GM23338 (cell line): ENCODE measurements at regions not wholly inside any gene's neighbourhood (a gene's known extent, or its start where the extent isn't known, plus 50 kb on each side); places are given as distances from the start of the nearest gene placed in this dataset.

Experiments used
- ATAC-seq: fragments of 200-7000 bp; cut with Tn5 transposase; 3 replicates; pipeline ENCODE4 v1.9.1; 2020
- DNase-seq: peaks from one replicate; pipeline ENCODE4 v3.0.0-alpha.2; 2015; ENCODE audit warnings: low spot score
- H2AFZ ChIP-seq: fragments of 200-600 bp; sonication (generic); 2 replicates; pipeline ENCODE4 v1.8.0; 2016; ENCODE audit warnings: antibody characterized with exemption, mild to moderate bottlenecking, moderate library complexity
- H3F3A ChIP-seq: fragments of 200-600 bp; sonication (generic); replicated peaks from 2 replicates; pipeline ENCODE4 v1.8.0; 2017; ENCODE audit warnings: antibody characterized with exemption, mixed run types, low read depth
- H3K27ac ChIP-seq: fragments of 200-600 bp; sonication (generic); 2 replicates; pipeline ENCODE4 v1.6.1; 2016; ENCODE audit warnings: low read depth
- H3K27me3 ChIP-seq: fragments of 200-600 bp; sonication (generic); 2 replicates; pipeline ENCODE4 v1.8.0; 2016; ENCODE audit warnings: mild to moderate bottlenecking, mixed run types, moderate library complexity; ENCODE audit not compliant: insufficient read depth
- H3K36me3 ChIP-seq: fragments of 200-600 bp; sonication (generic); 2 replicates; pipeline ENCODE4 v1.8.0; 2016; ENCODE audit warnings: mild to moderate bottlenecking; ENCODE audit not compliant: insufficient read depth
- H3K4me1 ChIP-seq: fragments of 200-600 bp; sonication (generic); 2 replicates; pipeline ENCODE4 v1.8.0; 2016; ENCODE audit warnings: mild to moderate bottlenecking, moderate library complexity; ENCODE audit not compliant: insufficient read depth
- H3K4me2 ChIP-seq: fragments of 200-600 bp; sonication (generic); 2 replicates; pipeline ENCODE4 v1.7.1; 2017; ENCODE audit warnings: mixed run types
- H3K4me3 ChIP-seq: fragments of 200-600 bp; sonication (generic); 2 replicates; pipeline ENCODE4 v1.6.1; 2016; ENCODE audit warnings: mixed run types
- H3K79me2 ChIP-seq: fragments of 200-600 bp; sonication (generic); replicated peaks from 2 replicates; pipeline ENCODE4 v1.8.0; 2017; ENCODE audit warnings: mild to moderate bottlenecking; ENCODE audit not compliant: insufficient read depth
- H3K9me2 ChIP-seq: fragments of 200-600 bp; sonication (generic); 2 replicates; pipeline ENCODE4 v1.8.0; 2017; ENCODE audit not compliant: insufficient read depth
- H4K20me1 ChIP-seq: fragments of 200-600 bp; sonication (generic); replicated peaks from 2 replicates; pipeline ENCODE4 v1.8.0; 2017; ENCODE audit warnings: mild to moderate bottlenecking; ENCODE audit not compliant: insufficient read depth
- H3K27ac Mint-ChIP-seq: 2 replicates; pipeline ENCODE4 v1.8.0; 2020; ENCODE audit warnings: inconsistent platforms, mild to moderate bottlenecking, moderate library complexity, mixed read lengths
- H3K27me3 Mint-ChIP-seq: 3 replicates; pipeline ENCODE4 v1.8.0; 2022; ENCODE audit warnings: low read depth, mild to moderate bottlenecking, moderate library complexity, mixed read lengths, inconsistent platforms; ENCODE audit not compliant: insufficient read depth, poor library complexity
- H3K36me3 Mint-ChIP-seq: 3 replicates; pipeline ENCODE4 v1.8.0; 2021; ENCODE audit warnings: low read depth, mild to moderate bottlenecking, inconsistent platforms, moderate library complexity, mixed read lengths
- H3K4me1 Mint-ChIP-seq: 3 replicates; pipeline ENCODE4 v1.8.0; 2020; ENCODE audit warnings: mild to moderate bottlenecking, inconsistent platforms, mixed read lengths
- H3K4me3 Mint-ChIP-seq: 3 replicates; pipeline ENCODE4 v1.8.0; 2021; ENCODE audit warnings: moderate library complexity, mild to moderate bottlenecking, inconsistent platforms, mixed read lengths
- H3K9me3 Mint-ChIP-seq: 3 replicates; pipeline ENCODE4 v1.8.0; 2020; ENCODE audit warnings: moderate library complexity, mild to moderate bottlenecking, inconsistent platforms, mixed read lengths
- CREB1 ChIP-seq: fragments of 250-450 bp; sonication (Bioruptor Pico); IDR thresholded peaks from 2 replicates; pipeline ENCODE4 v1.5.0; 2020; ENCODE audit warnings: low read depth, mild to moderate bottlenecking, moderate library complexity
- EZH2phosphoT487 ChIP-seq: fragments of 200-600 bp; sonication (generic); IDR thresholded peaks from one replicate; pipeline ENCODE4 v1.8.1; 2018; ENCODE audit warnings: antibody characterized with exemption; ENCODE audit not compliant: unreplicated experiment
- STAT1 ChIP-seq: IDR thresholded peaks from one replicate; pipeline ENCODE4 v1.6.1; 2016; ENCODE audit warnings: antibody characterized with exemption; ENCODE audit not compliant: unreplicated experiment
- ZNF114 ChIP-seq: fragments of 250-450 bp; sonication (Bioruptor Pico); IDR thresholded peaks from 2 replicates; pipeline ENCODE4 v1.5.0; 2020; ENCODE audit warnings: mild to moderate bottlenecking, moderate library complexity
- ZNF331 ChIP-seq: fragments of 250-450 bp; sonication (Bioruptor Pico); IDR thresholded peaks from 2 replicates; pipeline ENCODE4 v1.5.0; 2020; ENCODE audit warnings: low read depth, mild to moderate bottlenecking, moderate library complexity
- TF ChIP-seq, protein P1 (sequence below): IDR thresholded peaks from 2 replicates; pipeline ENCODE4 v1.6.1; 2016; ENCODE audit warnings: antibody characterized with exemption
- TF ChIP-seq, protein P2 (sequence below), 2 experiments: fragments of 200-600 bp in 1 of 2; sonication (generic) in 1 of 2; conservative IDR thresholded peaks; 2 replicates each; pipeline versions ENCODE4 v1.5.1 to v1.6.1; 2016 to 2017; ENCODE audit warnings: antibody characterized with exemption in 2 of 2, low read depth in 2 of 2, mild to moderate bottlenecking in 2 of 2, moderate library complexity in 1 of 2
- TF ChIP-seq, protein P3 (sequence below): IDR thresholded peaks from one replicate; pipeline ENCODE4 v1.6.1; 2018; ENCODE audit warnings: antibody characterized with exemption; ENCODE audit not compliant: unreplicated experiment

DNA sequence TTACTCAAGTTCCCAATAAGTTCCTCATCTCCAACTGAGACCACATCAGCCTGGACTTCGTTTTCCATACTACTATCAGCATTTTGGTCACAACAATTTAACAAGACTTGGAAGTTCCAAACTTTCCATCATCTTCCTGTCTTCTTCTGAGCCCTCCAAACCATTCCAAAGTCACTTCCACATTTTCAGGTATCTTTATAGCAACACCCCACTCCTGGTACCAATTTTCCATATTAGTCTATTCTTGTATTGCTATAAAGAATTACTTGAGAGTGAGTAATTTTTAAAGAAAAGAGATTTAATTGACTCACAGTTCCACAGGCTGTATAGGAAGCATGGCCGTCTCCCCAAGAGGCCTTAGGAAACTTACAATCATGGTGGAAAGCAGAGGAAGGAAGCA is 138.6 kb upstream of the GPRIN3 start:
- Histone ChIP-seq H3K27ac (no peak overlapping the region), H3F3A (no peaks in the 10 kb centered on the region), H3K4me1 (no peaks in the 10 kb centered on the region), H4K20me1 (no peaks in the 10 kb centered on the region), H2AFZ (no peak overlapping the region), H3K36me3 (peaks cover 14% of the 10 kb centered on the region), H3K9me2 (peaks cover 8% of the 10 kb centered on the region; the same call in 1 of the 2 replicates), H3K4me3 (no peak overlapping the region), H3K27me3 (no peaks in the 10 kb centered on the region), H3K4me2 (no peak overlapping the region), H3K79me2 (no peaks in the 10 kb centered on the region)
- TF ChIP-seq CREB1 (CRISPR knock-in tag) (no peak), ZNF114 (CRISPR knock-in tag) (no peak), ZNF331 (no peak), STAT1 (no peak)
- TF ChIP-seq, protein P1, sequence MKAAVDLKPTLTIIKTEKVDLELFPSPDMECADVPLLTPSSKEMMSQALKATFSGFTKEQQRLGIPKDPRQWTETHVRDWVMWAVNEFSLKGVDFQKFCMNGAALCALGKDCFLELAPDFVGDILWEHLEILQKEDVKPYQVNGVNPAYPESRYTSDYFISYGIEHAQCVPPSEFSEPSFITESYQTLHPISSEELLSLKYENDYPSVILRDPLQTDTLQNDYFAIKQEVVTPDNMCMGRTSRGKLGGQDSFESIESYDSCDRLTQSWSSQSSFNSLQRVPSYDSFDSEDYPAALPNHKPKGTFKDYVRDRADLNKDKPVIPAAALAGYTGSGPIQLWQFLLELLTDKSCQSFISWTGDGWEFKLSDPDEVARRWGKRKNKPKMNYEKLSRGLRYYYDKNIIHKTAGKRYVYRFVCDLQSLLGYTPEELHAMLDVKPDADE: no peak
- TF ChIP-seq, protein P2, sequence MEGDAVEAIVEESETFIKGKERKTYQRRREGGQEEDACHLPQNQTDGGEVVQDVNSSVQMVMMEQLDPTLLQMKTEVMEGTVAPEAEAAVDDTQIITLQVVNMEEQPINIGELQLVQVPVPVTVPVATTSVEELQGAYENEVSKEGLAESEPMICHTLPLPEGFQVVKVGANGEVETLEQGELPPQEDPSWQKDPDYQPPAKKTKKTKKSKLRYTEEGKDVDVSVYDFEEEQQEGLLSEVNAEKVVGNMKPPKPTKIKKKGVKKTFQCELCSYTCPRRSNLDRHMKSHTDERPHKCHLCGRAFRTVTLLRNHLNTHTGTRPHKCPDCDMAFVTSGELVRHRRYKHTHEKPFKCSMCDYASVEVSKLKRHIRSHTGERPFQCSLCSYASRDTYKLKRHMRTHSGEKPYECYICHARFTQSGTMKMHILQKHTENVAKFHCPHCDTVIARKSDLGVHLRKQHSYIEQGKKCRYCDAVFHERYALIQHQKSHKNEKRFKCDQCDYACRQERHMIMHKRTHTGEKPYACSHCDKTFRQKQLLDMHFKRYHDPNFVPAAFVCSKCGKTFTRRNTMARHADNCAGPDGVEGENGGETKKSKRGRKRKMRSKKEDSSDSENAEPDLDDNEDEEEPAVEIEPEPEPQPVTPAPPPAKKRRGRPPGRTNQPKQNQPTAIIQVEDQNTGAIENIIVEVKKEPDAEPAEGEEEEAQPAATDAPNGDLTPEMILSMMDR (conservative IDR thresholded peaks at IDR 0.05; ENCODE audit: low read depth in 2 of 2): no peak
- Mint-ChIP-seq H3K4me3 (no peak overlapping the region), H3K27ac (no peak overlapping the region), H3K36me3 (peaks cover 26% of the 10 kb centered on the region), H3K27me3 (no peaks in the 10 kb centered on the region), H3K4me1 (no peaks in the 10 kb centered on the region), H3K9me3 (peaks cover 31% of the 10 kb centered on the region)
- no peak for DNase-seq
- ATAC-seq: no peak

GRCh38 chr4:89439533-89439932 is 131.9 kb upstream of the GPRIN3 start:
- Mint-ChIP-seq H3K36me3 (peaks cover 3% of the 10 kb centered on the region; the same call in 2 of the 3 replicates), H3K4me1 (peaks cover 9% of the 10 kb centered on the region; the same call in 2 of the 3 replicates), H3K27me3 (no peaks in the 10 kb centered on the region), H3K9me3 (peaks cover 3% of the 10 kb centered on the region), H3K27ac (no peak overlapping the region), H3K4me3 (no peak overlapping the region)
- Histone ChIP-seq H3K4me2 (peak overlapping the region; percentile 8; the same call in 1 of the 2 replicates), H4K20me1 (no peaks in the 10 kb centered on the region), H3K36me3 (no peaks in the 10 kb centered on the region), H3K4me1 (peaks cover 6% of the 10 kb centered on the region; the same call in 1 of the 2 replicates), H3F3A (no peaks in the 10 kb centered on the region), H3K27ac (no peak overlapping the region), H3K79me2 (no peaks in the 10 kb centered on the region), H2AFZ (peak overlapping the region; percentile 12; the same call in 1 of the 2 replicates), H3K4me3 (no peak overlapping the region), H3K27me3 (no peaks in the 10 kb centered on the region), H3K9me2 (peaks cover 6% of the 10 kb centered on the region; the same call in 1 of the 2 replicates)
- DNase-seq: no peak
- no peak for ATAC-seq
- TF ChIP-seq EZH2phosphoT487 (no peak), STAT1 (no peak), ZNF114 (CRISPR knock-in tag) (no peak)
- TF ChIP-seq, protein P2 (conservative IDR thresholded peaks at IDR 0.05; ENCODE audit: low read depth in 2 of 2): no peak
- TF ChIP-seq, protein P3, sequence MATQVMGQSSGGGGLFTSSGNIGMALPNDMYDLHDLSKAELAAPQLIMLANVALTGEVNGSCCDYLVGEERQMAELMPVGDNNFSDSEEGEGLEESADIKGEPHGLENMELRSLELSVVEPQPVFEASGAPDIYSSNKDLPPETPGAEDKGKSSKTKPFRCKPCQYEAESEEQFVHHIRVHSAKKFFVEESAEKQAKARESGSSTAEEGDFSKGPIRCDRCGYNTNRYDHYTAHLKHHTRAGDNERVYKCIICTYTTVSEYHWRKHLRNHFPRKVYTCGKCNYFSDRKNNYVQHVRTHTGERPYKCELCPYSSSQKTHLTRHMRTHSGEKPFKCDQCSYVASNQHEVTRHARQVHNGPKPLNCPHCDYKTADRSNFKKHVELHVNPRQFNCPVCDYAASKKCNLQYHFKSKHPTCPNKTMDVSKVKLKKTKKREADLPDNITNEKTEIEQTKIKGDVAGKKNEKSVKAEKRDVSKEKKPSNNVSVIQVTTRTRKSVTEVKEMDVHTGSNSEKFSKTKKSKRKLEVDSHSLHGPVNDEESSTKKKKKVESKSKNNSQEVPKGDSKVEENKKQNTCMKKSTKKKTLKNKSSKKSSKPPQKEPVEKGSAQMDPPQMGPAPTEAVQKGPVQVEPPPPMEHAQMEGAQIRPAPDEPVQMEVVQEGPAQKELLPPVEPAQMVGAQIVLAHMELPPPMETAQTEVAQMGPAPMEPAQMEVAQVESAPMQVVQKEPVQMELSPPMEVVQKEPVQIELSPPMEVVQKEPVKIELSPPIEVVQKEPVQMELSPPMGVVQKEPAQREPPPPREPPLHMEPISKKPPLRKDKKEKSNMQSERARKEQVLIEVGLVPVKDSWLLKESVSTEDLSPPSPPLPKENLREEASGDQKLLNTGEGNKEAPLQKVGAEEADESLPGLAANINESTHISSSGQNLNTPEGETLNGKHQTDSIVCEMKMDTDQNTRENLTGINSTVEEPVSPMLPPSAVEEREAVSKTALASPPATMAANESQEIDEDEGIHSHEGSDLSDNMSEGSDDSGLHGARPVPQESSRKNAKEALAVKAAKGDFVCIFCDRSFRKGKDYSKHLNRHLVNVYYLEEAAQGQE: no peak
